ENCODE measurements at regions not wholly inside any gene's neighbourhood (a gene's known extent, or its start where the extent isn't known, plus 50 kb on each side); places are given as distances from the start of the nearest gene placed in this dataset.

DNA sequence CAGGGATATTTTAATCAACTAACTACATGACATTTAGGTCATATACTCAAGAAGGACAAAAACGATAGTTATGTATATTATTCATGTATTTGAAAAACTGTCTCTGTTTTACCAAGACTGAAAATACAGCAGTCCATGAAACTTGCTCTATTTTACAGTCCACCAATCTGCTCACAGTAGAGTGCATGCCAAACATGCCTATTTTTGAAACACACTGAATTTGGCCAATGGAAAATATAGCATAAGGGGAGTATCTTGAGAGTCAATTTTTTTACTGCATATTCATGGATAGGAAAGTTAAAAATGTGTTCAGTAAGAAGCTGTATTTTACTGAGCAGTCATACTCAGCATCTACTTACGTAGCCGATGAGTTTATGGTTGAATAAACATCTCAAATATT lies 621.2 kb upstream of the CHORDC1 start:
- ChIA-PET CTCF (no interaction called here), POLR2A (no interaction called here)
- Mint-ChIP-seq H3K4me1 (0 out of 2 replicates have a peak, but pooled peaks cover 4% of the 10 kb centered on the region), H3K36me3 (no peaks in the 10 kb centered on the region), H3K9me3 (no peaks in the 10 kb centered on the region), H3K27ac (no peak overlapping the region), H3K27me3 (ENCODE audit: low read depth) (no peaks in the 10 kb centered on the region), H3K4me3 (no peak overlapping the region)
- TF ChIP-seq HMGA2 (CRISPR knock-in tag; IDR thresholded peaks at IDR 0.05) (no peak), SMAD4 (CRISPR knock-in tag; IDR thresholded peaks at IDR 0.05) (no peak), MYBL2 (CRISPR knock-in tag; IDR thresholded peaks at IDR 0.05) (no peak), ZNF416 (CRISPR knock-in tag; IDR thresholded peaks at IDR 0.05) (no peak)
- TF ChIP-seq, protein P1, sequence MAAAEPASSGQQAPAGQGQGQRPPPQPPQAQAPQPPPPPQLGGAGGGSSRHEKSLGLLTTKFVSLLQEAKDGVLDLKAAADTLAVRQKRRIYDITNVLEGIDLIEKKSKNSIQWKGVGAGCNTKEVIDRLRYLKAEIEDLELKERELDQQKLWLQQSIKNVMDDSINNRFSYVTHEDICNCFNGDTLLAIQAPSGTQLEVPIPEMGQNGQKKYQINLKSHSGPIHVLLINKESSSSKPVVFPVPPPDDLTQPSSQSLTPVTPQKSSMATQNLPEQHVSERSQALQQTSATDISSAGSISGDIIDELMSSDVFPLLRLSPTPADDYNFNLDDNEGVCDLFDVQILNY (CRISPR knock-in tag; IDR thresholded peaks at IDR 0.05), result no peak
- TF ChIP-seq, protein P2, sequence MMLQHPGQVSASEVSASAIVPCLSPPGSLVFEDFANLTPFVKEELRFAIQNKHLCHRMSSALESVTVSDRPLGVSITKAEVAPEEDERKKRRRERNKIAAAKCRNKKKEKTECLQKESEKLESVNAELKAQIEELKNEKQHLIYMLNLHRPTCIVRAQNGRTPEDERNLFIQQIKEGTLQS (CRISPR knock-in tag; conservative IDR thresholded peaks at IDR 0.05), result no peak
- TF ChIP-seq, protein P3, sequence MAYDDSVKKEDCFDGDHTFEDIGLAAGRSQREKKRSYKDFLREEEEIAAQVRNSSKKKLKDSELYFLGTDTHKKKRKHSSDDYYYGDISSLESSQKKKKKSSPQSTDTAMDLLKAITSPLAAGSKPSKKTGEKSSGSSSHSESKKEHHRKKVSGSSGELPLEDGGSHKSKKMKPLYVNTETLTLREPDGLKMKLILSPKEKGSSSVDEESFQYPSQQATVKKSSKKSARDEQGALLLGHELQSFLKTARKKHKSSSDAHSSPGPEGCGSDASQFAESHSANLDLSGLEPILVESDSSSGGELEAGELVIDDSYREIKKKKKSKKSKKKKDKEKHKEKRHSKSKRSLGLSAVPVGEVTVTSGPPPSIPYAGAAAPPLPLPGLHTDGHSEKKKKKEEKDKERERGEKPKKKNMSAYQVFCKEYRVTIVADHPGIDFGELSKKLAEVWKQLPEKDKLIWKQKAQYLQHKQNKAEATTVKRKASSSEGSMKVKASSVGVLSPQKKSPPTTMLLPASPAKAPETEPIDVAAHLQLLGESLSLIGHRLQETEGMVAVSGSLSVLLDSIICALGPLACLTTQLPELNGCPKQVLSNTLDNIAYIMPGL (CRISPR knock-in tag; IDR thresholded peaks at IDR 0.05), result no peak
- TF ChIP-seq, protein P4, sequence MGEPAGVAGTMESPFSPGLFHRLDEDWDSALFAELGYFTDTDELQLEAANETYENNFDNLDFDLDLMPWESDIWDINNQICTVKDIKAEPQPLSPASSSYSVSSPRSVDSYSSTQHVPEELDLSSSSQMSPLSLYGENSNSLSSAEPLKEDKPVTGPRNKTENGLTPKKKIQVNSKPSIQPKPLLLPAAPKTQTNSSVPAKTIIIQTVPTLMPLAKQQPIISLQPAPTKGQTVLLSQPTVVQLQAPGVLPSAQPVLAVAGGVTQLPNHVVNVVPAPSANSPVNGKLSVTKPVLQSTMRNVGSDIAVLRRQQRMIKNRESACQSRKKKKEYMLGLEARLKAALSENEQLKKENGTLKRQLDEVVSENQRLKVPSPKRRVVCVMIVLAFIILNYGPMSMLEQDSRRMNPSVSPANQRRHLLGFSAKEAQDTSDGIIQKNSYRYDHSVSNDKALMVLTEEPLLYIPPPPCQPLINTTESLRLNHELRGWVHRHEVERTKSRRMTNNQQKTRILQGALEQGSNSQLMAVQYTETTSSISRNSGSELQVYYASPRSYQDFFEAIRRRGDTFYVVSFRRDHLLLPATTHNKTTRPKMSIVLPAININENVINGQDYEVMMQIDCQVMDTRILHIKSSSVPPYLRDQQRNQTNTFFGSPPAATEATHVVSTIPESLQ (CRISPR knock-in tag; IDR thresholded peaks at IDR 0.05), result no peak
- DNase-seq (ENCODE audit: low spot score) (no peak), ATAC-seq (no peak)

DNA sequence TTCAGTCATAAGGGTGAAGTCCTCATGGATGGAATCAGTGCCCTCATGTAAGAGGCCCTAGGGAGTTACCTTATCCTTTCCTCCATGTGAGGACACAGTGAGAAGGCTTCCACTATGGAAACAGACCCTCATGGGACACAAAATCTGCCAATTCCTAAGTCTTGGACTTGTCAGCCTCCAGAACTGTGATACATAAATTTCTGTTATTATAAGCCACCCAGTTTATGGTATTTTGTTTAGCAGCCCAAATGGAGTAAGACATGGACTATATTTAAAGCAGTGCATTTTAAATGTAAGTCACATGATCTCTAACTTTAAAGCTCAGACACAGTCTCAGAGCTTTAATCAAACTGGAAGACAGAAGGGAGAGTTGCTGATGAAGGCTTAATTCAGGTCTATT lies 619.8 kb upstream of the CHORDC1 start:
- Mint-ChIP-seq H3K9me3 (no peaks in the 10 kb centered on the region), H3K36me3 (no peaks in the 10 kb centered on the region), H3K4me3 (no peak overlapping the region), H3K27ac (no peak overlapping the region), H3K27me3 (ENCODE audit: low read depth) (no peaks in the 10 kb centered on the region), H3K4me1 (0 out of 2 replicates have a peak, but pooled peaks cover 7% of the 10 kb centered on the region)
- ATAC-seq, result no peak
- ChIA-PET POLR2A (no interaction called here), CTCF (no interaction called here)
- no peak for DNase-seq (ENCODE audit: low spot score)
- TF ChIP-seq RELA (CRISPR knock-in tag; IDR thresholded peaks at IDR 0.05; ENCODE audit: borderline replicate concordance) (no peak), GTF2I (CRISPR knock-in tag; conservative IDR thresholded peaks at IDR 0.05) (no peak), KAT7 (CRISPR knock-in tag; IDR thresholded peaks at IDR 0.05; ENCODE audit: borderline replicate concordance) (no peak), CREM (CRISPR knock-in tag; IDR thresholded peaks at IDR 0.05) (no peak), SMAD3 (CRISPR knock-in tag; IDR thresholded peaks at IDR 0.05; ENCODE audit: borderline replicate concordance) (no peak), ETV6 (CRISPR knock-in tag; IDR thresholded peaks at IDR 0.05) (no peak), NR2C2 (CRISPR knock-in tag; IDR thresholded peaks at IDR 0.05) (no peak), FOXP1 (CRISPR knock-in tag; IDR thresholded peaks at IDR 0.05; ENCODE audit: borderline replicate concordance) (no peak), ZNF317 (CRISPR knock-in tag; IDR thresholded peaks at IDR 0.05; ENCODE audit: borderline replicate concordance, low read depth) (no peak)
- TF ChIP-seq, protein P5, sequence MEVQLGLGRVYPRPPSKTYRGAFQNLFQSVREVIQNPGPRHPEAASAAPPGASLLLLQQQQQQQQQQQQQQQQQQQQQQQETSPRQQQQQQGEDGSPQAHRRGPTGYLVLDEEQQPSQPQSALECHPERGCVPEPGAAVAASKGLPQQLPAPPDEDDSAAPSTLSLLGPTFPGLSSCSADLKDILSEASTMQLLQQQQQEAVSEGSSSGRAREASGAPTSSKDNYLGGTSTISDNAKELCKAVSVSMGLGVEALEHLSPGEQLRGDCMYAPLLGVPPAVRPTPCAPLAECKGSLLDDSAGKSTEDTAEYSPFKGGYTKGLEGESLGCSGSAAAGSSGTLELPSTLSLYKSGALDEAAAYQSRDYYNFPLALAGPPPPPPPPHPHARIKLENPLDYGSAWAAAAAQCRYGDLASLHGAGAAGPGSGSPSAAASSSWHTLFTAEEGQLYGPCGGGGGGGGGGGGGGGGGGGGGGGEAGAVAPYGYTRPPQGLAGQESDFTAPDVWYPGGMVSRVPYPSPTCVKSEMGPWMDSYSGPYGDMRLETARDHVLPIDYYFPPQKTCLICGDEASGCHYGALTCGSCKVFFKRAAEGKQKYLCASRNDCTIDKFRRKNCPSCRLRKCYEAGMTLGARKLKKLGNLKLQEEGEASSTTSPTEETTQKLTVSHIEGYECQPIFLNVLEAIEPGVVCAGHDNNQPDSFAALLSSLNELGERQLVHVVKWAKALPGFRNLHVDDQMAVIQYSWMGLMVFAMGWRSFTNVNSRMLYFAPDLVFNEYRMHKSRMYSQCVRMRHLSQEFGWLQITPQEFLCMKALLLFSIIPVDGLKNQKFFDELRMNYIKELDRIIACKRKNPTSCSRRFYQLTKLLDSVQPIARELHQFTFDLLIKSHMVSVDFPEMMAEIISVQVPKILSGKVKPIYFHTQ (CRISPR knock-in tag; IDR thresholded peaks at IDR 0.05), result no peak
- TF ChIP-seq, protein P6, sequence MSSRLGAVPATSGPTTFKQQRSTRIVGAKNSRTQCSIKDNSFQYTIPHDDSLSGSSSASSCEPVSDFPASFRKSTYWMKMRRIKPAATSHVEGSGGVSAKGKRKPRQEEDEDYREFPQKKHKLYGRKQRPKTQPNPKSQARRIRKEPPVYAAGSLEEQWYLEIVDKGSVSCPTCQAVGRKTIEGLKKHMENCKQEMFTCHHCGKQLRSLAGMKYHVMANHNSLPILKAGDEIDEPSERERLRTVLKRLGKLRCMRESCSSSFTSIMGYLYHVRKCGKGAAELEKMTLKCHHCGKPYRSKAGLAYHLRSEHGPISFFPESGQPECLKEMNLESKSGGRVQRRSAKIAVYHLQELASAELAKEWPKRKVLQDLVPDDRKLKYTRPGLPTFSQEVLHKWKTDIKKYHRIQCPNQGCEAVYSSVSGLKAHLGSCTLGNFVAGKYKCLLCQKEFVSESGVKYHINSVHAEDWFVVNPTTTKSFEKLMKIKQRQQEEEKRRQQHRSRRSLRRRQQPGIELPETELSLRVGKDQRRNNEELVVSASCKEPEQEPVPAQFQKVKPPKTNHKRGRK (CRISPR knock-in tag; IDR thresholded peaks at IDR 0.05; ENCODE audit: borderline replicate concordance), result no peak
- TF ChIP-seq, protein P7, sequence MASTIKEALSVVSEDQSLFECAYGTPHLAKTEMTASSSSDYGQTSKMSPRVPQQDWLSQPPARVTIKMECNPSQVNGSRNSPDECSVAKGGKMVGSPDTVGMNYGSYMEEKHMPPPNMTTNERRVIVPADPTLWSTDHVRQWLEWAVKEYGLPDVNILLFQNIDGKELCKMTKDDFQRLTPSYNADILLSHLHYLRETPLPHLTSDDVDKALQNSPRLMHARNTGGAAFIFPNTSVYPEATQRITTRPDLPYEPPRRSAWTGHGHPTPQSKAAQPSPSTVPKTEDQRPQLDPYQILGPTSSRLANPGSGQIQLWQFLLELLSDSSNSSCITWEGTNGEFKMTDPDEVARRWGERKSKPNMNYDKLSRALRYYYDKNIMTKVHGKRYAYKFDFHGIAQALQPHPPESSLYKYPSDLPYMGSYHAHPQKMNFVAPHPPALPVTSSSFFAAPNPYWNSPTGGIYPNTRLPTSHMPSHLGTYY (CRISPR knock-in tag; IDR thresholded peaks at IDR 0.05), result no peak
- TF ChIP-seq, protein P8, sequence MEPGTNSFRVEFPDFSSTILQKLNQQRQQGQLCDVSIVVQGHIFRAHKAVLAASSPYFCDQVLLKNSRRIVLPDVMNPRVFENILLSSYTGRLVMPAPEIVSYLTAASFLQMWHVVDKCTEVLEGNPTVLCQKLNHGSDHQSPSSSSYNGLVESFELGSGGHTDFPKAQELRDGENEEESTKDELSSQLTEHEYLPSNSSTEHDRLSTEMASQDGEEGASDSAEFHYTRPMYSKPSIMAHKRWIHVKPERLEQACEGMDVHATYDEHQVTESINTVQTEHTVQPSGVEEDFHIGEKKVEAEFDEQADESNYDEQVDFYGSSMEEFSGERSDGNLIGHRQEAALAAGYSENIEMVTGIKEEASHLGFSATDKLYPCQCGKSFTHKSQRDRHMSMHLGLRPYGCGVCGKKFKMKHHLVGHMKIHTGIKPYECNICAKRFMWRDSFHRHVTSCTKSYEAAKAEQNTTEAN (CRISPR knock-in tag; IDR thresholded peaks at IDR 0.05), result no peak
- TF ChIP-seq, protein P9, sequence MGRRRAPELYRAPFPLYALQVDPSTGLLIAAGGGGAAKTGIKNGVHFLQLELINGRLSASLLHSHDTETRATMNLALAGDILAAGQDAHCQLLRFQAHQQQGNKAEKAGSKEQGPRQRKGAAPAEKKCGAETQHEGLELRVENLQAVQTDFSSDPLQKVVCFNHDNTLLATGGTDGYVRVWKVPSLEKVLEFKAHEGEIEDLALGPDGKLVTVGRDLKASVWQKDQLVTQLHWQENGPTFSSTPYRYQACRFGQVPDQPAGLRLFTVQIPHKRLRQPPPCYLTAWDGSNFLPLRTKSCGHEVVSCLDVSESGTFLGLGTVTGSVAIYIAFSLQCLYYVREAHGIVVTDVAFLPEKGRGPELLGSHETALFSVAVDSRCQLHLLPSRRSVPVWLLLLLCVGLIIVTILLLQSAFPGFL (CRISPR knock-in tag; IDR thresholded peaks at IDR 0.05; ENCODE audit: borderline replicate concordance), result no peak
